ENCODE measurements at regions not wholly inside any gene's neighbourhood (a gene's known extent, or its start where the extent isn't known, plus 50 kb on each side); places are given as distances from the start of the nearest gene placed in this dataset.

DNA sequence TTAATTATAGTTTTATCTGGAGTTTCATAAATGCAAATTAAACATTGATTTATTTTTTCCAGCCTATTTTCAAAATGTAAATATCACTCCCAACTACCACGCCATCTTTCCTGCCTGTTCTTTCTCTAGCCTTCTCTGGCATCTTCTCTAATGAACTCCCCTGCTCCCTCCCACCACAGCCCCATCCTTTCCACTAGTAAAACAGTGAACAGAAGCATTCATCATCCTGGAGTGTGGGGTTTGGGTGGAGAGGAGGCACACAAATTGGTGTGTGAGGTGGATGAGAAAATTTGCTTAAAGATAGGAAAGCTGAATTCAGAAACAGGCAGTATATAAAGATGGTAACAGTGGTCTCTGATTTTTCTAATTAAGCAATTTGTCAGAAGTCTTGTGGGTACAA, 479.4 kb downstream of the ARL4A start:
- Histone ChIP-seq H4K20me1 (ENCODE audit: control insufficient read depth, insufficient read depth, low read length, poor library complexity, severe bottlenecking) (no peaks in the 10 kb centered on the region), H3K4me2 (replicated peaks; ENCODE audit: low read depth, low read length, poor library complexity, severe bottlenecking) (no peak overlapping the region), H3K9ac (ENCODE audit: low read length) (no peak overlapping the region), H3K9me3 (ENCODE audit: control extremely low read depth in 1 of 3, control insufficient read depth in 2 of 3, insufficient read depth in 1 of 3, low read length in 2 of 3) (peaks cover 0 to 6% (median 0%) of the 10 kb centered on the region in 3 donors), H3K36me3 (replicated peaks in 1 of 2; ENCODE audit: control extremely low read depth in 1 of 2, control insufficient read depth in 1 of 2, extremely low read depth in 1 of 2, insufficient read depth in 2 of 2, low read length in 1 of 2) (no peaks in the 10 kb centered on the region), H3K79me2 (ENCODE audit: control insufficient read depth, insufficient read depth, low read length) (no peaks in the 10 kb centered on the region), H3K4me3 (ENCODE audit: control extremely low read depth in 1 of 5, extremely low read depth in 1 of 5, insufficient read depth in 1 of 5, low read depth in 2 of 5, low read length in 4 of 5) (no peak overlapping the region), H3K27me3 (replicated peaks in 1 of 4; ENCODE audit: control extremely low read depth in 1 of 4, control insufficient read depth in 3 of 4, insufficient read depth in 4 of 4, low read length in 3 of 4) (no peaks in the 10 kb centered on the region), H3K27ac (ENCODE audit: low read length in 2 of 2) (no peak overlapping the region), H3K4me1 (ENCODE audit: control insufficient read depth in 2 of 2, insufficient read depth in 2 of 2, low read length in 2 of 2) (no peaks in the 10 kb centered on the region), H2AFZ (ENCODE audit: insufficient read depth, low read depth, low read length, poor library complexity, severe bottlenecking) (no peak overlapping the region)
- Mint-ChIP-seq H3K27me3 (peaks cover 6% of the 10 kb centered on the region), H3K9me3 (ENCODE audit: insufficient read depth) (peaks cover 2% of the 10 kb centered on the region), H3K4me1 (no peaks in the 10 kb centered on the region), H3K27ac (no peak overlapping the region), H3K4me3 (no peak overlapping the region)
- ChIA-PET POLR2A (no interaction called here), CTCF (no interaction called here)
- intact Hi-C loops (cut with micrococcal nuclease): no loop called here
- TF ChIP-seq, protein P1, sequence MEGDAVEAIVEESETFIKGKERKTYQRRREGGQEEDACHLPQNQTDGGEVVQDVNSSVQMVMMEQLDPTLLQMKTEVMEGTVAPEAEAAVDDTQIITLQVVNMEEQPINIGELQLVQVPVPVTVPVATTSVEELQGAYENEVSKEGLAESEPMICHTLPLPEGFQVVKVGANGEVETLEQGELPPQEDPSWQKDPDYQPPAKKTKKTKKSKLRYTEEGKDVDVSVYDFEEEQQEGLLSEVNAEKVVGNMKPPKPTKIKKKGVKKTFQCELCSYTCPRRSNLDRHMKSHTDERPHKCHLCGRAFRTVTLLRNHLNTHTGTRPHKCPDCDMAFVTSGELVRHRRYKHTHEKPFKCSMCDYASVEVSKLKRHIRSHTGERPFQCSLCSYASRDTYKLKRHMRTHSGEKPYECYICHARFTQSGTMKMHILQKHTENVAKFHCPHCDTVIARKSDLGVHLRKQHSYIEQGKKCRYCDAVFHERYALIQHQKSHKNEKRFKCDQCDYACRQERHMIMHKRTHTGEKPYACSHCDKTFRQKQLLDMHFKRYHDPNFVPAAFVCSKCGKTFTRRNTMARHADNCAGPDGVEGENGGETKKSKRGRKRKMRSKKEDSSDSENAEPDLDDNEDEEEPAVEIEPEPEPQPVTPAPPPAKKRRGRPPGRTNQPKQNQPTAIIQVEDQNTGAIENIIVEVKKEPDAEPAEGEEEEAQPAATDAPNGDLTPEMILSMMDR (IDR thresholded peaks at IDR 0.05): no peak
- no peak for TF ChIP-seq EZH2 (IDR thresholded peaks at IDR 0.05; ENCODE audit: borderline replicate concordance, insufficient read depth, low read depth, low read length, poor library complexity, severe bottlenecking)
- DNase-seq: no peak
- ATAC-seq (ENCODE audit: low read depth): no peak
- WGBS (ENCODE audit: insufficient coverage): no CpG with 5 or more reads among the region's 1 CpG

DNA sequence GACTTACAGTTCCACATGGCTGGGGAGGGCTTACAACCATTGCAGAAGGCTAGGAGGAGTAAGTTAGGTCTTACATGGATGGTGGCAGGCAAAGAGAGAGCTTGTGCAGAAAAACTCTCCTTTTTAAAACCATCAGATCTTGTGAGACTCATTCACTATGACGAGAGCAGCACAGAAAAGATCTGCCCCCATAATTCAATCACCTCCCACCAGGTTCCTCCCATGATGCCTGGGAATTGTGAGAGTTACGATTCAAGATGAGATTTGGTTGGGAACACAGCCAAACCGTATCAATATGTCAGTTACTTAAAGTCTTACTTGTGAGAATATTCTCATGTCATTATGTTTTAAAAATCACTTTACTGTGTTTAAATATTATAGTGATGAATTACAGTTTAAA, 481.9 kb downstream of the ARL4A start:
- no peaks in the 10 kb centered on the region for H3K79me2 ChIP-seq (ENCODE audit: control insufficient read depth, insufficient read depth, low read length)
- Mint-ChIP-seq H3K4me3 (no peak overlapping the region), H3K27ac (no peak overlapping the region), H3K4me1 (no peaks in the 10 kb centered on the region), H3K27me3 (peaks cover 6% of the 10 kb centered on the region), H3K9me3 (ENCODE audit: insufficient read depth) (peaks cover 2% of the 10 kb centered on the region)
- no peak overlapping the region for H3K27ac ChIP-seq (ENCODE audit: low read length in 2 of 2)
- H3K9me3 ChIP-seq (ENCODE audit: control extremely low read depth in 1 of 3, control insufficient read depth in 2 of 3, insufficient read depth in 1 of 3, low read length in 2 of 3): peaks cover 0 to 6% (median 0%) of the 10 kb centered on the region in 3 donors
- CTCF ChIA-PET: no interaction called here
- H3K4me2 ChIP-seq (replicated peaks; ENCODE audit: low read depth, low read length, poor library complexity, severe bottlenecking): no peak overlapping the region
- H3K27me3 ChIP-seq (replicated peaks in 1 of 4; ENCODE audit: control extremely low read depth in 1 of 4, control insufficient read depth in 3 of 4, insufficient read depth in 4 of 4, low read length in 3 of 4): no peaks in the 10 kb centered on the region
- H3K36me3 ChIP-seq (replicated peaks in 1 of 2; ENCODE audit: control extremely low read depth in 1 of 2, control insufficient read depth in 1 of 2, extremely low read depth in 1 of 2, insufficient read depth in 2 of 2, low read length in 1 of 2): no peaks in the 10 kb centered on the region
- DNase-seq (no peak), ATAC-seq (ENCODE audit: low read depth) (no peak)
- H3K4me3 ChIP-seq (ENCODE audit: control extremely low read depth in 1 of 5, extremely low read depth in 1 of 5, insufficient read depth in 1 of 5, low read depth in 2 of 5, low read length in 4 of 5): no peak overlapping the region
- no peaks in the 10 kb centered on the region for H4K20me1 ChIP-seq (ENCODE audit: control insufficient read depth, insufficient read depth, low read length, poor library complexity, severe bottlenecking)
- H3K9ac ChIP-seq (ENCODE audit: low read length): no peak overlapping the region
- no peak overlapping the region for H2AFZ ChIP-seq (ENCODE audit: insufficient read depth, low read depth, low read length, poor library complexity, severe bottlenecking)
- POLR2A ChIA-PET: no interaction called here
- intact Hi-C loops (cut with micrococcal nuclease): no loop called here
- WGBS (ENCODE audit: insufficient coverage): no CpG with 5 or more reads among the region's 3 CpGs
- no peaks in the 10 kb centered on the region for H3K4me1 ChIP-seq (ENCODE audit: control insufficient read depth in 2 of 2, insufficient read depth in 2 of 2, low read length in 2 of 2)
- TF ChIP-seq, protein P1 (IDR thresholded peaks at IDR 0.05): no peak
- TF ChIP-seq EZH2 (IDR thresholded peaks at IDR 0.05; ENCODE audit: borderline replicate concordance, insufficient read depth, low read depth, low read length, poor library complexity, severe bottlenecking): no peak
